Esophagus muscularis mucosa (tissue), 4 donors: ENCODE measurements at regions not wholly inside any gene's neighbourhood (a gene's known extent, or its start where the extent isn't known, plus 50 kb on each side); places are given as distances from the start of the nearest gene placed in this dataset.

Experiments used
- DNase-seq: peaks from one replicate; pipeline ENCODE4 v3.0.0-alpha.2; 2017; ENCODE audit errors: extremely low spot score
- H3K27ac ChIP-seq, 4 donors: fragments of 200-600 bp; sonication (generic); replicated peaks in 1 of 4; 1 replicate in 3 of 4; 2 replicates in 1 of 4; pipeline ENCODE4 v1.5.1; 2016 to 2019; ENCODE audit warnings: mild to moderate bottlenecking in 1 of 4
- H3K27me3 ChIP-seq, 4 donors: fragments of 200-600 bp; sonication (generic); one replicate each; pipeline versions ENCODE4 v1.5.1 to v1.6.0; 2016 to 2019
- H3K36me3 ChIP-seq, 4 donors: fragments of 200-600 bp; sonication (generic); one replicate each; pipeline ENCODE4 v1.5.1; 2016 to 2019
- H3K4me1 ChIP-seq, 4 donors: fragments of 200-600 bp; sonication (generic); one replicate each; pipeline ENCODE4 v1.5.1; 2016 to 2019
- H3K4me3 ChIP-seq, 4 donors: fragments of 200-600 bp; sonication (generic); 1 replicate in 2 of 4; 2 replicates in 2 of 4; pipeline ENCODE4 v1.5.1; 2016 to 2019; ENCODE audit warnings: mild to moderate bottlenecking in 4 of 4, moderate library complexity in 1 of 4
- H3K9me3 ChIP-seq, 4 donors: fragments of 200-600 bp; sonication (generic); 1 replicate in 3 of 4; 2 replicates in 1 of 4; pipeline ENCODE4 v1.5.1; 2016 to 2019
- CTCF ChIP-seq, 3 experiments: fragments of 200-600 bp in 2 of 3; fragments of 450-650 bp in 1 of 3; sonication (generic) in 2 of 3; IDR thresholded peaks; one replicate each; pipeline ENCODE4 v1.5.1; 2017 to 2019; ENCODE audit warnings: antibody characterized with exemption in 3 of 3, mild to moderate bottlenecking in 2 of 3, moderate library complexity in 1 of 3
- EP300 ChIP-seq: sonication (generic); formaldehyde crosslinking; IDR thresholded peaks from one replicate; pipeline ENCODE4 v1.6.1; 2017; ENCODE audit warnings: antibody characterized with exemption
- POLR2A ChIP-seq: fragments of 450-650 bp; IDR thresholded peaks from one replicate; pipeline ENCODE4 v1.6.1; 2017; ENCODE audit warnings: antibody characterized with exemption, moderate library complexity, mild to moderate bottlenecking, low read depth
- POLR2AphosphoS5 ChIP-seq, 2 donors: sonication (generic); formaldehyde crosslinking; IDR thresholded peaks; one replicate each; pipeline ENCODE4 v1.6.1; 2017; ENCODE audit warnings: antibody characterized with exemption in 2 of 2
- whole genome bisulfite sequencing: methylation state at CpG from one replicate; pipeline ENCODE4 v1.1.5; 2018; 5-methylcytosine and 5-hydroxymethylcytosine counted together
- intact Hi-C: fragments of 100-400 bp; cut with DNase I; formaldehyde crosslinking; loops from one replicate; pipeline ENCODE4 v1.15.1; 2023

- H3K27ac ChIP-seq: no peak overlapping the region
- no peaks in the 10 kb centered on the region for H3K4me1 ChIP-seq
- no peaks in the 10 kb centered on the region for H3K9me3 ChIP-seq
- DNase-seq: no peak
- no peak for TF ChIP-seq EP300
- TF ChIP-seq POLR2AphosphoS5 (IDR thresholded peaks at IDR 0.05): no peak
- no peak for TF ChIP-seq POLR2A
- no peak for TF ChIP-seq CTCF (IDR thresholded peaks at IDR 0.05)
- no peak overlapping the region for H3K4me3 ChIP-seq
- intact Hi-C loops: no loop called here
- H3K36me3 ChIP-seq: no peaks in the 10 kb centered on the region
- 93% methylated on average over 2 of the region's 2 CpGs for WGBS
- H3K27me3 ChIP-seq: no peaks in the 10 kb centered on the region
Observed at GRCh38 chr2:117701365-117701764, 113.1 kb upstream of the DDX18 start.

GRCh38 chr2:117702098-117702497 lies 112.4 kb upstream of the DDX18 start:
- WGBS: 85% methylated on average over 2 of the region's 2 CpGs
- intact Hi-C loops: no loop called here
- Histone ChIP-seq H3K4me3 (no peak overlapping the region), H3K36me3 (no peaks in the 10 kb centered on the region), H3K9me3 (no peaks in the 10 kb centered on the region), H3K27ac (no peak overlapping the region), H3K4me1 (no peaks in the 10 kb centered on the region), H3K27me3 (no peaks in the 10 kb centered on the region)
- DNase-seq: no peak
- TF ChIP-seq POLR2AphosphoS5 (IDR thresholded peaks at IDR 0.05) (no peak), POLR2A (no peak), CTCF (IDR thresholded peaks at IDR 0.05) (no peak), EP300 (no peak)

- intact Hi-C loops: no loop called here
- TF ChIP-seq CTCF (IDR thresholded peaks at IDR 0.05) (no peak), POLR2A (no peak), EP300 (no peak), POLR2AphosphoS5 (IDR thresholded peaks at IDR 0.05) (no peak)
- Histone ChIP-seq H3K36me3 (no peaks in the 10 kb centered on the region), H3K27ac (no peak overlapping the region), H3K9me3 (no peaks in the 10 kb centered on the region), H3K4me3 (no peak overlapping the region), H3K4me1 (no peaks in the 10 kb centered on the region), H3K27me3 (no peaks in the 10 kb centered on the region)
- WGBS: 78% methylated on average over 7 of the region's 7 CpGs
- no peak for DNase-seq
Observed at GRCh38 chr2:117703858-117704257, 110.6 kb upstream of the DDX18 start.

- Histone ChIP-seq H3K4me3 (no peak overlapping the region), H3K27ac (no peak overlapping the region), H3K36me3 (no peaks in the 10 kb centered on the region), H3K27me3 (no peaks in the 10 kb centered on the region), H3K4me1 (no peaks in the 10 kb centered on the region), H3K9me3 (no peaks in the 10 kb centered on the region)
- whole genome bisulfite sequencing: 66% methylated on average over 3 of the region's 3 CpGs
- intact Hi-C loops: no loop called here
- DNase-seq: no peak
- TF ChIP-seq CTCF (IDR thresholded peaks at IDR 0.05) (no peak), EP300 (no peak), POLR2A (no peak), POLR2AphosphoS5 (IDR thresholded peaks at IDR 0.05) (no peak)
Observed at GRCh38 chr2:117704818-117705217, 109.7 kb upstream of the DDX18 start.

GRCh38 chr2:117707874-117708273 lies 106.6 kb upstream of the DDX18 start:
- Histone ChIP-seq H3K4me3 (no peak overlapping the region), H3K4me1 (no peaks in the 10 kb centered on the region), H3K36me3 (no peaks in the 10 kb centered on the region), H3K27ac (no peak overlapping the region), H3K9me3 (no peaks in the 10 kb centered on the region), H3K27me3 (no peaks in the 10 kb centered on the region)
- intact Hi-C loops: no loop called here
- no peak for TF ChIP-seq EP300
- TF ChIP-seq CTCF (IDR thresholded peaks at IDR 0.05): no peak
- TF ChIP-seq POLR2A: no peak
- TF ChIP-seq POLR2AphosphoS5 (IDR thresholded peaks at IDR 0.05): no peak
- no peak for DNase-seq
